Neural cell (in vitro differentiated cells): ENCODE measurements at regions not wholly inside any gene's neighbourhood (a gene's known extent, or its start where the extent isn't known, plus 50 kb on each side); places are given as distances from the start of the nearest gene placed in this dataset.

Source experiments
- H2AFZ ChIP-seq: fragments of 200-600, 300-800 bp; sonication (generic), shearing (Covaris generic); 2 replicates; pipeline ENCODE4 v1.6.0; 2014; ENCODE audit warnings: low read depth, mild to moderate bottlenecking, antibody characterized with exemption, low read length, moderate library complexity
- H3F3A ChIP-seq: fragments of 200-600 bp; shearing (Covaris generic); 2 replicates; pipeline ENCODE4 v1.6.1; 2016; ENCODE audit warnings: mild to moderate bottlenecking, moderate library complexity, mixed read lengths, antibody characterized with exemption, low read length; ENCODE audit not compliant: insufficient read depth, poor library complexity, severe bottlenecking
- H3K27ac ChIP-seq: fragments of 200-600, 300-800 bp; sonication (generic), shearing (Covaris generic); 2 replicates; pipeline ENCODE4 v1.5.1; 2014; ENCODE audit warnings: mild to moderate bottlenecking, low read length, moderate library complexity
- H3K27me3 ChIP-seq: fragments of 300-800, 200-600 bp; sonication (generic), shearing (Covaris generic); 2 replicates; pipeline ENCODE4 v1.6.0; 2014; ENCODE audit warnings: mild to moderate bottlenecking, low read depth, low read length, moderate library complexity; ENCODE audit not compliant: insufficient read depth
- H3K36me3 ChIP-seq: fragments of 300-800, 200-600 bp; sonication (generic), shearing (Covaris generic); 2 replicates; pipeline ENCODE4 v1.5.1; 2014; ENCODE audit warnings: mild to moderate bottlenecking, antibody characterized with exemption, low read length, moderate library complexity; ENCODE audit not compliant: insufficient read depth
- H3K4me2 ChIP-seq: fragments of 300-800, 200-600 bp; sonication (generic), shearing (Covaris generic); 2 replicates; pipeline ENCODE4 v1.6.0; 2014; ENCODE audit warnings: mild to moderate bottlenecking, low read length
- H3K4me3 ChIP-seq: fragments of 300-800, 200-600 bp; sonication (generic), shearing (Covaris generic); 2 replicates; pipeline ENCODE4 v1.5.1; 2014; ENCODE audit warnings: mild to moderate bottlenecking, low read length, moderate library complexity
- H3K79me2 ChIP-seq: fragments of 200-600 bp; shearing (Covaris generic); replicated peaks from 2 replicates; pipeline ENCODE4 v1.6.0; 2014; ENCODE audit warnings: mild to moderate bottlenecking, low read length, moderate library complexity; ENCODE audit not compliant: insufficient read depth
- H3K9ac ChIP-seq: fragments of 300-800, 200-600 bp; sonication (generic), shearing (Covaris generic); 2 replicates; pipeline ENCODE4 v1.6.1; 2016; ENCODE audit warnings: mild to moderate bottlenecking, low read length, mixed read lengths
- H3K9me2 ChIP-seq: fragments of 200-600 bp; shearing (Covaris generic); 2 replicates; pipeline ENCODE4 v1.6.1; 2016; ENCODE audit warnings: mild to moderate bottlenecking, low read length, mixed read lengths; ENCODE audit not compliant: insufficient read depth
- H3K9me3 ChIP-seq: fragments of 200-600, 300-800 bp; sonication (generic), shearing (Covaris generic); 2 replicates; pipeline ENCODE4 v1.6.1; 2016; ENCODE audit warnings: mild to moderate bottlenecking, mixed run types, low read length, moderate library complexity, mixed read lengths
- H4K20me1 ChIP-seq: fragments of 200-600 bp; shearing (Covaris generic); 2 replicates; pipeline ENCODE4 v1.6.1; 2016; ENCODE audit warnings: mild to moderate bottlenecking, mixed run types; ENCODE audit not compliant: insufficient read depth
- EP300 ChIP-seq: fragments of 450-650 bp; conservative IDR thresholded peaks from 2 replicates; pipeline ENCODE4 v1.6.1; 2014; ENCODE audit warnings: antibody characterized with exemption, mild to moderate bottlenecking, moderate library complexity; ENCODE audit not compliant: poor library complexity, severe bottlenecking
- EZH2 ChIP-seq: fragments of 200-600, 300-800 bp; shearing (Covaris generic), sonication (generic); IDR thresholded peaks from 2 replicates; pipeline ENCODE4 v1.6.1; 2014; ENCODE audit warnings: antibody characterized with exemption, low read length, borderline replicate concordance, mild to moderate bottlenecking; ENCODE audit not compliant: insufficient read depth, poor library complexity, severe bottlenecking
- MXI1 ChIP-seq: fragments of 450-650 bp; conservative IDR thresholded peaks from 2 replicates; pipeline ENCODE4 v1.6.1; 2014; ENCODE audit warnings: antibody characterized with exemption, mild to moderate bottlenecking; ENCODE audit not compliant: poor library complexity, severe bottlenecking
- POLR2AphosphoS5 ChIP-seq: IDR thresholded peaks from 2 replicates; pipeline ENCODE4 v1.6.1; 2012
- RAD21 ChIP-seq: fragments of 450-650 bp; conservative IDR thresholded peaks from 2 replicates; pipeline ENCODE4 v1.6.1; 2014; ENCODE audit warnings: antibody characterized with exemption, mild to moderate bottlenecking, moderate library complexity
- SMC3 ChIP-seq: fragments of 450-650 bp; conservative IDR thresholded peaks from 2 replicates; pipeline ENCODE4 v1.6.1; 2014; ENCODE audit warnings: antibody characterized with exemption, mild to moderate bottlenecking, moderate library complexity; ENCODE audit not compliant: poor library complexity
- TAF1 ChIP-seq: IDR thresholded peaks from 2 replicates; pipeline ENCODE4 v1.6.1; 2012; ENCODE audit warnings: low read depth
- TF ChIP-seq, protein P1 (sequence below): fragments of 450-650 bp; IDR thresholded peaks from 2 replicates; pipeline ENCODE4 v1.5.1; 2014; ENCODE audit warnings: antibody characterized with exemption, mild to moderate bottlenecking, moderate library complexity; ENCODE audit not compliant: poor library complexity, severe bottlenecking
- TF ChIP-seq, protein P2 (sequence below): IDR thresholded peaks from 2 replicates; pipeline ENCODE4 v1.6.1; 2012; ENCODE audit warnings: borderline replicate concordance

- no peaks in the 10 kb centered on the region for H4K20me1 ChIP-seq
- TF ChIP-seq TAF1 (no peak), EP300 (no peak)
- TF ChIP-seq, protein P1, sequence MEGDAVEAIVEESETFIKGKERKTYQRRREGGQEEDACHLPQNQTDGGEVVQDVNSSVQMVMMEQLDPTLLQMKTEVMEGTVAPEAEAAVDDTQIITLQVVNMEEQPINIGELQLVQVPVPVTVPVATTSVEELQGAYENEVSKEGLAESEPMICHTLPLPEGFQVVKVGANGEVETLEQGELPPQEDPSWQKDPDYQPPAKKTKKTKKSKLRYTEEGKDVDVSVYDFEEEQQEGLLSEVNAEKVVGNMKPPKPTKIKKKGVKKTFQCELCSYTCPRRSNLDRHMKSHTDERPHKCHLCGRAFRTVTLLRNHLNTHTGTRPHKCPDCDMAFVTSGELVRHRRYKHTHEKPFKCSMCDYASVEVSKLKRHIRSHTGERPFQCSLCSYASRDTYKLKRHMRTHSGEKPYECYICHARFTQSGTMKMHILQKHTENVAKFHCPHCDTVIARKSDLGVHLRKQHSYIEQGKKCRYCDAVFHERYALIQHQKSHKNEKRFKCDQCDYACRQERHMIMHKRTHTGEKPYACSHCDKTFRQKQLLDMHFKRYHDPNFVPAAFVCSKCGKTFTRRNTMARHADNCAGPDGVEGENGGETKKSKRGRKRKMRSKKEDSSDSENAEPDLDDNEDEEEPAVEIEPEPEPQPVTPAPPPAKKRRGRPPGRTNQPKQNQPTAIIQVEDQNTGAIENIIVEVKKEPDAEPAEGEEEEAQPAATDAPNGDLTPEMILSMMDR: no peak
- H3K9me2 ChIP-seq: no peaks in the 10 kb centered on the region
- H3K4me2 ChIP-seq: no peak overlapping the region
- no peaks in the 10 kb centered on the region for H3F3A ChIP-seq
- no peak overlapping the region for H2AFZ ChIP-seq
- no peak overlapping the region for H3K9ac ChIP-seq
- no peaks in the 10 kb centered on the region for H3K9me3 ChIP-seq
- no peak overlapping the region for H3K4me3 ChIP-seq
- H3K27ac ChIP-seq: no peak overlapping the region
- no peaks in the 10 kb centered on the region for H3K36me3 ChIP-seq
- H3K27me3 ChIP-seq: no peaks in the 10 kb centered on the region
- no peaks in the 10 kb centered on the region for H3K79me2 ChIP-seq
Measured at GRCh38 chr3:21839592-21839991, 88.6 kb upstream of the ZNF385D start.

DNA sequence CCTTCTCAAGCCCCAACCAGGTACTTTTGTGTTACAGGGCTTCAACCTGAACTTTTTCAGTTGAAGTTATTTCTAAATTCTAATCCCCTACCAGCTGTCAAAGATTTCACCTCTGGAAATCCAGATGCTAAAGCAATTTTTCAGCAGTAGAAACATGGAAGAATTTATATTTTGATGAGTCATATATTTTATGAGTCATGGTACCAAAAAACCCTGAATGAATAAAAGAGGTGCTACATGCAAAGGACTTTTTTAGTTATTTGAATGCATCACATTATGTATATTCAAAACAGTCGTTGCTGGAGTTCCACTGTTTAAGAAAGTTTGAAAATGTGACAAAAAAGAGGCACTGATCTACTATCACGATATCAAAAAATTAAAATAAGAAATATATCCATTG, 96.0 kb upstream of the ZNF385D start:
- Histone ChIP-seq H3K36me3 (no peaks in the 10 kb centered on the region), H4K20me1 (no peaks in the 10 kb centered on the region)

More for the DNA sequence above, 96.0 kb upstream of the ZNF385D start:
- H3F3A ChIP-seq: no peaks in the 10 kb centered on the region
- H3K9ac ChIP-seq: no peak overlapping the region
- H3K9me3 ChIP-seq: no peaks in the 10 kb centered on the region
- TF ChIP-seq, protein P1: no peak
- TF ChIP-seq POLR2AphosphoS5: no peak
- TF ChIP-seq TAF1: no peak
- TF ChIP-seq, protein P2, sequence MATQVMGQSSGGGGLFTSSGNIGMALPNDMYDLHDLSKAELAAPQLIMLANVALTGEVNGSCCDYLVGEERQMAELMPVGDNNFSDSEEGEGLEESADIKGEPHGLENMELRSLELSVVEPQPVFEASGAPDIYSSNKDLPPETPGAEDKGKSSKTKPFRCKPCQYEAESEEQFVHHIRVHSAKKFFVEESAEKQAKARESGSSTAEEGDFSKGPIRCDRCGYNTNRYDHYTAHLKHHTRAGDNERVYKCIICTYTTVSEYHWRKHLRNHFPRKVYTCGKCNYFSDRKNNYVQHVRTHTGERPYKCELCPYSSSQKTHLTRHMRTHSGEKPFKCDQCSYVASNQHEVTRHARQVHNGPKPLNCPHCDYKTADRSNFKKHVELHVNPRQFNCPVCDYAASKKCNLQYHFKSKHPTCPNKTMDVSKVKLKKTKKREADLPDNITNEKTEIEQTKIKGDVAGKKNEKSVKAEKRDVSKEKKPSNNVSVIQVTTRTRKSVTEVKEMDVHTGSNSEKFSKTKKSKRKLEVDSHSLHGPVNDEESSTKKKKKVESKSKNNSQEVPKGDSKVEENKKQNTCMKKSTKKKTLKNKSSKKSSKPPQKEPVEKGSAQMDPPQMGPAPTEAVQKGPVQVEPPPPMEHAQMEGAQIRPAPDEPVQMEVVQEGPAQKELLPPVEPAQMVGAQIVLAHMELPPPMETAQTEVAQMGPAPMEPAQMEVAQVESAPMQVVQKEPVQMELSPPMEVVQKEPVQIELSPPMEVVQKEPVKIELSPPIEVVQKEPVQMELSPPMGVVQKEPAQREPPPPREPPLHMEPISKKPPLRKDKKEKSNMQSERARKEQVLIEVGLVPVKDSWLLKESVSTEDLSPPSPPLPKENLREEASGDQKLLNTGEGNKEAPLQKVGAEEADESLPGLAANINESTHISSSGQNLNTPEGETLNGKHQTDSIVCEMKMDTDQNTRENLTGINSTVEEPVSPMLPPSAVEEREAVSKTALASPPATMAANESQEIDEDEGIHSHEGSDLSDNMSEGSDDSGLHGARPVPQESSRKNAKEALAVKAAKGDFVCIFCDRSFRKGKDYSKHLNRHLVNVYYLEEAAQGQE: no peak
- TF ChIP-seq EP300: no peak
- no peak for TF ChIP-seq EZH2
- TF ChIP-seq RAD21: no peak
- no peak for TF ChIP-seq MXI1
- TF ChIP-seq SMC3: no peak
- H3K4me3 ChIP-seq: no peak overlapping the region
- no peak overlapping the region for H3K27ac ChIP-seq
- no peak overlapping the region for H2AFZ ChIP-seq
- no peaks in the 10 kb centered on the region for H3K27me3 ChIP-seq
- no peak overlapping the region for H3K4me2 ChIP-seq
- no peaks in the 10 kb centered on the region for H3K79me2 ChIP-seq
- no peaks in the 10 kb centered on the region for H3K9me2 ChIP-seq
